ENCODE measurements at regions not wholly inside any gene's neighbourhood (a gene's known extent, or its start where the extent isn't known, plus 50 kb on each side); places are given as distances from the start of the nearest gene placed in this dataset.

DNA sequence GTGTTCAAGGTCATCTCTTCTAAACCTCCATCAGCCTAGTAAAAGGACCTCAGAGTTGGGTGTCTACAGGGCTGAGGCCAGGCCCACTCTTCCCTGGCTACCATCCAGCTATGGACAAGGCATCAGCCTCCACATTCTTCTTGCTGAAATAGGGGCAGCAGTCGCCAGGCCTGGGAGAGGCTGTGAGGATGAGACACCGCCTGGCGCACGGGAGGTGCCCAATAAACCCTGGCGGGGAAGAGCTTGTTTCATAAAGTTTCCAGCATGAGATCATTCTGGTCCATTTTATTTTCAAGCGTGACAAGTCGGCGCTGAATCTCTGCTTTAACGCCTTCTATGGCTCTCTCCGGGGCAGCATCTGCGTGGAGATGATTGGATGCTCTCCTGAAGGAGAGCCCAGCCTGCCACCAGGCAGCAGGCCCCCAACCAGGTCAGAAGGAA, 153.4 kb downstream of the OLFM1 start:
- TF ChIP-seq, protein P1, sequence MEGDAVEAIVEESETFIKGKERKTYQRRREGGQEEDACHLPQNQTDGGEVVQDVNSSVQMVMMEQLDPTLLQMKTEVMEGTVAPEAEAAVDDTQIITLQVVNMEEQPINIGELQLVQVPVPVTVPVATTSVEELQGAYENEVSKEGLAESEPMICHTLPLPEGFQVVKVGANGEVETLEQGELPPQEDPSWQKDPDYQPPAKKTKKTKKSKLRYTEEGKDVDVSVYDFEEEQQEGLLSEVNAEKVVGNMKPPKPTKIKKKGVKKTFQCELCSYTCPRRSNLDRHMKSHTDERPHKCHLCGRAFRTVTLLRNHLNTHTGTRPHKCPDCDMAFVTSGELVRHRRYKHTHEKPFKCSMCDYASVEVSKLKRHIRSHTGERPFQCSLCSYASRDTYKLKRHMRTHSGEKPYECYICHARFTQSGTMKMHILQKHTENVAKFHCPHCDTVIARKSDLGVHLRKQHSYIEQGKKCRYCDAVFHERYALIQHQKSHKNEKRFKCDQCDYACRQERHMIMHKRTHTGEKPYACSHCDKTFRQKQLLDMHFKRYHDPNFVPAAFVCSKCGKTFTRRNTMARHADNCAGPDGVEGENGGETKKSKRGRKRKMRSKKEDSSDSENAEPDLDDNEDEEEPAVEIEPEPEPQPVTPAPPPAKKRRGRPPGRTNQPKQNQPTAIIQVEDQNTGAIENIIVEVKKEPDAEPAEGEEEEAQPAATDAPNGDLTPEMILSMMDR (IDR thresholded peaks at IDR 0.05; ENCODE audit: extremely low read depth, missing control alignments) = no peak
- DNase-seq (ENCODE audit: low spot score) = no peak

DNA sequence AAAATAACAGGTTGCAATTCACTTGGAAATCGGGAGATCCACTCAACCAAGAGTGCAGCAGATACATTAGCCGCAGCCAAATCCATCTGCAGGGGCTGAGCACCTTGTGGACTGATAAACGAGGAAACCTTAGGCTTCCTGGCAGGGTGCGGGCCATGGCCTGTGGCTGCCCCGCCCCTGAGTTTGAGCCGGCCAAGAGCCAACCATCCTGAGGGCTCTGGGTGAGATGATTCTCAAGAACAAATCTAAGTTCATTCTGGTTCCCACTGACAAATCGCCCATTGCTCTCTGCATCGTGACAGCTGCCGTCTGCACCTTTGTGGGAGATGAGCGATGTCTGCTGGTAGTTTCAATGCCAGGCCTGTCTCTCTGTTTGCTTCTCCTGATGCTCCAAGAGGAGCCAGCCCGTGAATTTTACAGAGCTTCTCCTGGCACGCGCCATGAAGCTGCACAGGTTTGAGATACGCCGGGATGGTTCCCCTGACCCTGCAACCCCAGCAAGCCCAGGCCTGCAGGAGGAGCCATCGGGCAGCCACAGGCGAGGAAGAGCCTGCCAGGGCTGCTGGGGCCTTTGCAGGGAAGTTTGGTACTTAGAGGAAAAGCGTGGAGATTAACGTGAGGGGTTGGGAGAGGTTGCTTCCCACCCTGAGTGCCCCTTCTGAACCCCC, 154.0 kb downstream of the OLFM1 start:
- no peak for DNase-seq (ENCODE audit: low spot score)
- TF ChIP-seq, protein P1 (IDR thresholded peaks at IDR 0.05; ENCODE audit: extremely low read depth, missing control alignments) = no peak

DNA sequence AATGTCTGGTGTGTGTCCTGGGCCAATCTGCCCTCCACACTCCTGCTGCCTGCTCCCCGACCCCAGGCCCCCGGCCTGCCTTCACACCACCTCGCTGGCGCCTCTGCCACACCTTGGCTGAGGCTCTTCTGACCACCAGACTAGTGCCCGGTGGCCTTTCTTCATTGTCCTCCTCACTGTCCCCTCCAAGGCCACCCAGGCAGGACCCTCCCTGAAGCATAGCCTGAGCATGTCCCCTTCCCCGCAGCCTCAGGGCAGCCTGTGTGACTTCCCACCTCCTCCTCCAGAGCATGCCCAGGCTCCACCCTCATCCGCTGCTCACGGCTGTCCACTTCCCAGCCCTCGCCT, 154.6 kb downstream of the OLFM1 start:
- DNase-seq (ENCODE audit: low spot score) = no peak
- TF ChIP-seq, protein P1 (IDR thresholded peaks at IDR 0.05; ENCODE audit: extremely low read depth, missing control alignments) = no peak

DNA sequence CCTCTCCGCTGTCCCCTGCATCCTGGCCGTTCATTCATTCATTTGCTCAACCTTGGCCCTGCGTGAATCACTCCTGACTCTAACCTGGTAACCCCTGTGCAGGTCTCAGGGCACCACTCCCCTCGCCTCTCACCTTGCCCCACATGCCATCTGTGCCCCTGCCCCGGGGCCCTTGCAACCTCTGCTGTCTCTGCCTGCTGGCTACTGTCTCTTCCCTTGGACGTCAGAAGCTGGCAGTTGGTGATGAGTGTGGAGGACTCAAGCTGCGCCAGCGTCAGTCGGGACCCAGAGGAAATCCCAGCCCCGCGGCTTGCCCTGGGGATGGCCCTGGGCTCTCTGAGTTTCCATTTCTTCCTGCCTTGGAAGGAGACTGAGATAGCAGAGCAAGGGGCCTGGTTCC, 154.9 kb downstream of the OLFM1 start:
- DNase-seq (ENCODE audit: low spot score) = no peak

GRCh38 chr9:135243201-135244190, 156.0 kb downstream of the OLFM1 start:
- TF ChIP-seq, protein P1 (IDR thresholded peaks at IDR 0.05; ENCODE audit: extremely low read depth, missing control alignments) = no peak
- DNase-seq (ENCODE audit: low spot score) = no peak

More for the DNA sequence above, 154.9 kb downstream of the OLFM1 start:
- TF ChIP-seq, protein P1 (IDR thresholded peaks at IDR 0.05; ENCODE audit: extremely low read depth, missing control alignments) = no peak

DNA sequence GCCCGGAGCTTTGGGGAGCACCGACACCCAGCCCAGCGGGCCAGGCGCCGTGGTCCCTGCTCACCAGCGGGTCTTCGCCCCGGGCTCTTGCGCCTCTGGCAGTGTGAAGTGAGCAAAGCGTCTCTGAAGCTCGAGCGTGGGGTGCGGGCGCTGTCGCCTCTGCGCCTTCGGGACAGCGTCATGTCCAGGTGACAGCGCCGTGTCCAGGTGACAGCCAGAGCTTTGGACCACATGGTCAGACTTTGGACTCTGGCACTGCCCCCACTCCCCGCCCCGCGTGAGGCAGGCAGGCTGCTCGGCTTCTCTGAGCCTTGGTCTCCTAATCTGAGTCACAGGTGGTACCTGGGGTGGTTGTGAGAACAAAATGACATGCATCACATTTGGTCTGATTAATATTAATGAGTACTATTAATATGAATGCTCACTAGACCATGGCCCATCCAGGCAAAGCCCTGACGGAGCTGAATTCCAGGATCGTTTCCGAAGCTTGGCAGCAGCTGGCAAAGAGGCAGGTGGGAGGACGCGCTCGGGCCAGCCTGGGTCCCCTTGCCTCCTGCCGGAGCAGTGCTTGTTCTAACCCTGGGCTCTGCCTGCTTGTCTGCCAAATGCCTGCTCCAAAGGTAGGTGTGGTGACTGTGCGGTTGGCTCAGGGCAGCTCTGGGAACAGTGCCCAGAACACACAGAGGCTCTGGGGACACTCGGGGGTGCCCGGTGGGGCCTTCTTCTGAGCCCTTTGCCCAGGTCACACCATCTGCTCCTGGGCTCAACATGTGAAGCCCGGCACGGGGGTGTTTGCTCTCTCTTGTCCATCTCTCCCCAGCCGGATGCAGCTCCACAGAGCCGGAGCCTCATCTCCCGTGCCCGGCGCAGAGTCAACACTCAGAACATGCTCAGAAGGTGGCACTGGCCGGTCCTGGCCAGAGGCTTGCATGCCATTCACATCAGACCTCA, 157.1 kb downstream of the OLFM1 start:
- TF ChIP-seq, protein P1 (IDR thresholded peaks at IDR 0.05; ENCODE audit: extremely low read depth, missing control alignments) = no peak
- no peak for DNase-seq (ENCODE audit: low spot score)
